ENCODE measurements at regions not wholly inside any gene's neighbourhood (a gene's known extent, or its start where the extent isn't known, plus 50 kb on each side); places are given as distances from the start of the nearest gene placed in this dataset.

DNA sequence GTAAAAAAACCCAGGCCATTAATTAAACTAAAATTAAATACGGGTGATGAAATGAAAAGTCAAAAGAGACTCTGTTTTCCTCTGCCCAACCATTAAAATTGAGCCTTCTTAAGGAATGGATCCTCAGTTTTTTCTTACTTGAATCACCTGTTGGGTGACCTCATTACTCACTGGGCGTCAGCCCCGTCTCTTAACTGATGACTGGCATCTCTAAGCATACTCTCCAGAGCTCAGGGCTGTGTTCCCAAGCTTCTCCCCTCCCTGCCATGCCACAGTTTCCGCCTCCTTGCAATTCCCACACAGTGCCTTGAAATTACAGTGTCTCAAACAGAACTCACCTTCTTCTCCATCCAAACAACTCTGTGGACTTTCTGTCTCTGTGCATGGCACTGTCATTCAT is 421.1 kb upstream of the CELF4 start:
- no peak for DNase-seq (ENCODE audit: low spot score)

DNA sequence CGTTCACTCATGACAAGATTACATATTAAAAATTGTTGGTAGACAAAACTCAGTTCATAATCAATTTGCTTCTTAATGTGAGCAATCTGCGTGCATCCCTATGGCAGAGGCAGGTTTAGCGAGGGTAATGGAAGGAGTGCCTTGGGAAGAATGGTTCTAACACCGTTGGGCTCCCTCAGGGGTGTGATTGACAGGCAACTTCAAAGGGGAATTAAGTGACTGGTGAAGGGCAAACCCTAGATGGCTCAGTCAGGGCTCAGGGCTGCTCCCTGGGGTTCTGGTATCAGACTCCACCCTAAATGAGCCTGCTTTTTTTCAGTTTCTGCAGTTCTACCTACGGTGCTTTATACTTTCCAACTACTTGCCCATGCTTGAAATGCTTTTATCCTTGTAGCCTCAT is 419.5 kb upstream of the CELF4 start:
- no peak for DNase-seq (ENCODE audit: low spot score)

DNA sequence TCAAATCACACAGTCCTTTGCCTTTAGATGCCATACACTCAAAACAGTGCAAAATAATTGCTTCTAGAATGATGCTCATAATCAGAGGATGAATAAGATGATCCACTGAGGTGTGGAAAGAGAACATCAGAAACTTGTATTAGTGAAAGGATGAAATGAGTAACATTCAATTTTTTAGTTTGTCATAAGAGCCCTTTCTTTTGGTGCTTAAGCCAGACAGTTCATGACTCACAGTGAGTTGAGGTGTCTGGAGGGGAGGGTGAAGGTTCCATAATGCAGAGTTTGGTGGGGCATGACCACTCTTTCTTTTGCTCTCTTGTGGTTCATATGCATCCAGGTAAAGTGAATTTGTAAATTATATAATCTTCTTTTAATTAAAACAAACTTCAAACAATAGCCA is 415.0 kb upstream of the CELF4 start:
- no peak for DNase-seq (ENCODE audit: low spot score)

DNA sequence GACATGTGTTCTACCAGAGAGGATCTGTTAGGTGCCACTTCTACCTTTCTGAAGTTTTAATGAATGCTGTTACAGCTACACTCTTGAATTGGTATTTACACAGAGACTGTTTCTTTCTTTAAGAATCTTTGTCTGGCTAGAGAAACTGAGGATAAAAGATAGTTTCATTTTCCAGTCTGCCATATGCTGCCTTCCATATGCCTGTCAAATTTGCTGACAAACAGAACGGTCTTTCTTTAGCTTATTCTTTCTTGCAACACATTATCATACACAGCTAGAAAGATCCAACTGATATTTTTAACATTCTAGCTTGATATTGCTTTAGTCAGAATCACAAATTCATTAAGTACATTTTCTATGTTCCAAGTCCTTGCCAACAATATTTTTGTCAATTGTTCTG is 409.8 kb upstream of the CELF4 start:
- DNase-seq (ENCODE audit: low spot score) = no peak

DNA sequence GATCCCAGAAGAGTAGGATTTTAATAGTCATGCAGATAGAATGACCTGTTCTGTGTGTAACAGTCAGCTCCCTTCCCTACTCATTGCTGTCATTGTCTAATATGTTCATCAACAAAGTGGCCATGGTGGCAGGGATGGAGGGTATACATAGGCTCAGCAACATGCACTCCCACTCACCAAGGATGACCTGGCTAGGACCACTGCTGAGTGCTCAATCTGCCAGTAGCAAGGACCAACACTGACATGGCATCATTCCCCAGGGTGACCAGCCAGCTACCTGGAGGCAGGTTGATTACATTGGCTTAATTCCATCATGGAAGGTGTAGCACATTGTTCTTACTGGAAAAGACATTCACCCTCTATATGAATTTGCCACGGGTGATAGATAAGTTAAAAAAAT is 401.7 kb upstream of the CELF4 start:
- DNase-seq (ENCODE audit: low spot score) = no peak

DNA sequence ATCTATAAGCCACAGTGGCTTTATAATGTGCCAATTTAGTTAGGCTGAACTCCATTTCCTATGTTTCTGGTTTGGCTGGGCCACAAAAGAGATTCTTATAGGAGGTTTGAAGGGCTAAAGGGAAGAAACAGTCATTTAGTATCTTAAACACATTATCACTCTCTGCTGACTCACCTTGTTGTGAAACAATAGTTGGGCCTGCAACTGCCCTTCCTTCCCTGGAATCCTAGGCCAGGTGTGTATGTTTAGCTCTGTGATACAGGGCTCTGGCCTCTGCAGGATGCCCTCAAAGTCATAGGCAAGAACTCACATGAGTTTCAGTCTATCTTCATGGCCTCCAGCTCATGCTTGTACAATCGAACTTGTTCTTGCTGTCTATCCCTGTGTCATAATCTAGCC is 400.0 kb upstream of the CELF4 start:
- no peak for DNase-seq (ENCODE audit: low spot score)

DNA sequence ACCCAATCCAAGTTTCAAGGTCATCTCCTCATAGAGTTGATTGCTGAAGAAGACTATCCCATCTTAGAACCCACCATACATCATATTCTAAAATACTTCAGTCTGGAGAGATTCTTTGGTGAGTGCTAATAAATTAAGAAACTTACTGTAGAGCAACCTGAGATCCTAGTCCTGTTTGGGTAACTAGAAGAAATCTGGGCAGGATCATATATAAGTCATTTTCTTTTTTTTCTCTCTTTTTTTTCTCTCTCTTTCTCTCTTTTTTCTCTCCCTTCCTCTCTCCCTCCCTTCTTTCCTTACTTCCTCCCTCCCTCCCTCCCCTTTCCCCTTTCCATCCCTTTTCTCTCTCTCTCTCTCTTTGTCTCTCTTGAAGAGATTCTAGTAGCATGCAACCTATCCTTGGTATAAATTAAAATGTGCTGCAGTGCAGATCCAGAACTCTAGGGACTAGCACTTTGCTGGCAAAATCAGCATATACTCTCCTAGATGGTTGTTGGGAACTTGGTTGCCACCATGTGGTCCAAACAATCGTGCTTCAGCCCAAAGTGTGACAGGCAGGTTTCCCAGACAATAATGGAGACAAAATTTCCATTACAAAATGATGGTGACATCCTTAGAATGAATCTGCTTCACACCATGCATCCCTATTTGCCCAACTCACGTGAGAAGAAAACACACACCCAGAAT is 399.4 kb upstream of the CELF4 start:
- no peak for DNase-seq (ENCODE audit: low spot score)

DNA sequence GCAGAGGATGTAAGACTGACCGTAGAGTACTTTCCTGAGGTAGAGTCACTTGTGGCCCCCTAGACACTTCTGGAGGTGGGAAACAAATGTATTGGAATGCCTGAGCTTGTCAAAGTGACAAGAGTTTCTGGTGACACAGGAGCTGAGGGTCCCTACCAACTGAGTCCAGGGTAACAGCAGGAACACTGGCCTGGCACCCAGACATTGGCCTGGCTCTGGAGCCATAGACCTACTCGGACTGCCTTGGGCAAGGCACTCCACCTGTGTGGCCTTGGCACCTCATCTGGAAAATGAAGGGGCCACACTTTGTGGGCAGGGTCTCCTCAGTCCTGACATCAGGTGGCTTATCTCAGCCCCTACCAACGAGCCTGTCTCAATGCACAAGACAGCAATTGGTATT is 398.2 kb upstream of the CELF4 start:
- DNase-seq (ENCODE audit: low spot score) = no peak

DNA sequence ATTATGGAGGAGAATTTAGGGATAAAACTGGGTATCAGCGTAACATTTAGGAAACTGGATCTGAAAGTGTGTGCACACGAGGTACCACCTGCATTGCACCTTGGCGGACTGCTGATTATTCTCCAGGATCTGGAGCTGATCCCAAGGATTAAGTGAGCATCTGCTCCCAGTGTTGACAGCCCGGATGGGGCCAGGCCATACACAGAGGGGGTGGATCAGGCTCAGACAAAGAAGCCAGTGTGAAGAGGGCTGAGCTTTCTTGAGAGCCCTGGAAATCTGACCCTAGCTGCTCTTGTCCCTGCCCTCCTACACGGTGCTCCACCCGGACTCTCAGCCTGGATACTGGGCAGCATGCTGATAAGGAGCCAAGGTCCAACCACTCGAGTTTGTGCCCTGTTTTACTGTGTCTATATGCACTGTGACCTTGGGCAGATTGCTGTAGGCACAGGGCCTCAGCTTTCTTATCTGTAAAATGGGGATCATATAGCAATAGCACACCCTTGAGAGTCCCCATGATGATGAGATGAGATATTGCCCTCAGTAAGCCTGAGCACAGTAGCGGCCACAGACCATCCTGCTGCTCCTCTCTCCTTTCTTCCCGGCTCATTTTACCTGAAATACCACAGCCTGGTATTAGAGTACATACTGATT is 396.8 kb upstream of the CELF4 start:
- DNase-seq (ENCODE audit: low spot score) = no peak

DNA sequence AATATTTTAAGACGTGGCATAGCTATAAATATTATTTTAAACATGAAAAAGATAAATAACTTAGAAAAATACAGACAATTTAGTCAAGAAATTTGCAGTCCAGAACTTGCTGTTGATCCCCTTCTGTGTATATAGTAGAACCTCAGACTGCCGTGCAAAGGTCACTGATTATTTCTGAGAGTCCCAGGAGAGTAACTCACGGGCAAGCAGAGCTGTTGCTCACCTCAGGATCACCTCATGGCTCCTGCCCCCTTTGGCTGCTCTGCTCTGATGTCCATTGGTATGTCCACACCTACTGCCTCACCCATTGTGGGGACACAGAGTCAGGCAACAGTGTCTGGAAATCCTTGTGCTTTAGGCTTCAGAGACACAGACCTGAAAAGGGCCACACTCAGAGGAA is 392.9 kb upstream of the CELF4 start:
- no peak for DNase-seq (ENCODE audit: low spot score)

DNA sequence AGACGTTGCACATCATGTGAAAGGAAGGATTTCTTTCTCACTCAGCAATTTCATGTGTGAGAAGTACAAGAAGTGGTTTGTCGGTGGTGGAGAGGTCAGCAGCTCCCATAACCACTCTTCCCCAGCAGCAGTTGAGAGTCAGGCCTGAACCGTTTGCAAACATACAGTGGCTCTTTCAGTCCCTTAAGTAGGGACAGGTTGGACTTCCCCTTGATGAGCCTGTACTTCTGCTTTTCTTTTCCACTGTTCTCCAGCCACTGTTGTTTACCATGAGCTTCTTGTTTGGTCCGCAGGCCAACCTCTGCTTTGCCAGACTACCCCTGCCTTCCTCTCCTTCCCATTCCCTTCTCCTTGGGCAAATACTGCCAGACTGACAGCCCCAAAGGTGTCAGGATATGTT is 391.3 kb upstream of the CELF4 start:
- DNase-seq (ENCODE audit: low spot score) = no peak

DNA sequence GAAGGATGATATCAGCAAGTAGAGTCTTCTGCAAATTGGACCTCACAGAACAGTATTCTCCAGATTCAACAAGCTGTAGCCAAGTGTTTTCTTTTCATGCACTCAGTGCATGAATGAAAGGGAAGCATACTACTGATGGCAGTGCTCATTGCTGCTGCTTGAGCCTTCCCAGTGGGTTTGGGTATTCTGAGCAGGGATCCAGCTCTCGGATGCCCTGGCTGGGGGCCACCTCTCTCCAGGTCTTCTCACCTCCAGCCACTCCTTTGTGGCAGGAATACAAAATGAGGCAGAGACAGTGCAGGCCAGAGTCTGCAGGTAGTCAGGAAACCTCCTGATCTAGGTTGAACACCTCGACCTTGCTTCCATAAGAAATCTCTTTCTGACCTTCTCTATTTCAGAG is 390.4 kb upstream of the CELF4 start:
- DNase-seq (ENCODE audit: low spot score) = no peak

DNA sequence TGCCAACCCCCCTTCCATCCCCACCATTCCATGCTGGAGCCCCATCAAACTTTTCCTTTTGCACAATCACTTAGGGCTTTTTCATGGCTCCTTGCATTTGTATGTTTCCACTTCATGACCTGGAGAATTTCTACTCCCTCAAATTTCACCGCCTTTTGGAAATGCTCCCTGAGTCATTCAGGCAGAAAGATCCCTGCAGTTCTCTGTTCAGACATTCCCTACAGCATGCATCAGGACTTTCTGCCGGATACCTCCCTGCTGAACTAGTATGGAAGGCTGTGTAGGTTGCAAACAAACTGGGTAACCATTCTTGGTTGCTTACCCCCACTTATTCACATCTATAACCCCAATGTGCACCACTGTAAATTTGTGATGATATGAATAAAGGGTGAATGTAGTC is 389.6 kb upstream of the CELF4 start:
- DNase-seq (ENCODE audit: low spot score) = no peak

DNA sequence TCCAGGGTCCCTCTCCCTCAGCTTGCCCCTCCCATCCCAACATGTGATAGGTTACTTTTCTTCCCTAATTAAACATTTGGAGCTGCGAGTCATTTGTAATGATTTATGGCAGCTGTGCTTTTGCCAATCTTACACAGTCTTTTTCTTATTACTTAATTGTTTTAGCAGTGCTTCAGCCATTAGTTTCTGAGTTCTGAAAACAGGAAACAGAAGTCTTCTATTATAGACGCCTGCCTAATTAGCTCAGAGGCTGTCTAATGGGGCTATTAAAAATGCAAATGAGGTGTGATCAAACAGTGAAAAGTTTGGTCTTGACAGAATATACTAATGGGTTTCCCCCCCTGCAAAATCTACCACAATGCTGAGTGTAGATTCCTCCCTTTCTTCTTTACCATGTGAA is 388.3 kb upstream of the CELF4 start:
- DNase-seq (ENCODE audit: low spot score) = no peak

DNA sequence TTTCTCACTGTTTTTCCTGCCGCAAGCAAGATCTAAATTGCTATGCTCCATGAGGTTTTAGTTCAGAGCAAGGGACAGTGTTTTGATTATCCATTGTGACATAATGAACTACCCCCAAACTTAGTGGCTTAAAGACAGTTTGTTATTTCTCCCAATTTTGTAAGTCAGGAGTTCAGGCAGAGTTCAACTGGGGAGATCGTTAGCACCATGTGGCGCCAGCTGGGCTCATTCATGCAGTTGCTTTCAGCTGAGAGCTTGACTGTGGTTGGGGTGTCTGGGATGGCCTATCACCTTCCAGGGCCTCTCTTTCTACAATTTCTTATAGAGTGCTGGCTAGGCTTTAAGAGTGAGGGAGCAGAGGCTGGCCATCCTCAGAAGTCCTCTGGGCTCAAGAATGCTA is 382.9 kb upstream of the CELF4 start:
- DNase-seq (ENCODE audit: low spot score) = no peak

DNA sequence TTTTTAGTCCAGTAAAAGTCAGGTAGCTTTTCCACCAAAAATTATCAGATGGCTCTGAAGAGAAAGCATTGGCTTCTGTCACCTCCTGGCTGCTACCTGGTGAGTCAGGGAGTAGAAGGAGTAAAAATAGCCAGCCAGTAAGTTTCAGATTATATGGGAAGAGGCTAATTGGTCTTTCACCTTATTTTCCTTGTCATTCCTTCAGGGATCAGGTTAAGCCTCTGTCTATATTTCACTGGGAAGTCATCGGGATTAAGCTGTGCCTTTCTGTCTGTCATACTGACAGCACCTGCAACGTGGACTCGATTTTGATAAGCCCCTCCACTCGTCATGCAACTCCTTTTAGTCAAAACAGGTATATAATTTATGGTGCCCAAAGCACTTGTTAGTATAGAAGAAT is 380.7 kb upstream of the CELF4 start:
- no peak for DNase-seq (ENCODE audit: low spot score)

DNA sequence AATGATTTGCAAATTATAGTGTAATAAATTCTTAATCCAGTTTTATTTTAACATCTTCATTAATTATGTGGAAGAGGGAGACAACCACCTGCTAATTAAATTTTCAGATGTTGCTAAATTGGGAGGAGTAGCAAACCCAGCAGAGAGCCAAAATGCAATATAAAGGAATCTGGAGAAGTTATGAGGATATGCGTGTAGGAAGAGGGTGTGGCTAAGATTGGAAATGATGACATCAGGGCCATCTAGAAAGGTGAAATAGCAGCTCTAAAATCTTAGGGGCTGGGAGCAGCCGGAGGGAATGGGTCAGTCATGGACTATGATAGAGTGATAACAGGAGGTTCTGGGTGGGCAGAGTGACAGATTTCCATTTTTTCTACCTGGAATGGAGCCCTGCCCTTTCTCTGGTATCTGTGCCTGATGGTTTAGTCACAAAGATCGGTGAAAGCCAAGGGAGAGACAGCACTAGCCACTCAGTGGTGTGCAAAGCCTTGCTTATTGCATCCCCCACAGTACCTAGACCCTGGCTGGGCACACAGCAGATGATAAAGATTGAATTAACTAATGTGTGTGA is 379.2 kb upstream of the CELF4 start:
- DNase-seq (ENCODE audit: low spot score) = no peak

DNA sequence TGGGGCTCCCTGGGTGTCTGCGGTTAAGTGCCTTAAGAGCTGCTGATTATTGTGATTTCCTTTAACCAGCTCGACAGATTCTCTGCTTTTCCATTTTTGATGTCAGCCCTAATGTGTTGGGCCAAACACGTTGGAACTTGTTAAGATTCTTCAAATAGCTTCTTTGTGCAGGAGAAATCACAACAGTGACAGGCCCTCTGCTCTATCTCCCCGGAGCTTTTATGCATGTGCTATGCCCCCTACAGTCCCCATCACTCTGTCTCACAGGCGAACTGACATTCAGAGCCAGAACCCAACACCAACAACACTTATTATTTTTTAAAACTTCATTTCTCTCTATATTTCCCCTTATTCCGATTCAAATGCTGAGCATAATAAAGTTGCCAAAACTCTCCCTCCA is 371.7 kb upstream of the CELF4 start:
- DNase-seq (ENCODE audit: low spot score) = no peak

DNA sequence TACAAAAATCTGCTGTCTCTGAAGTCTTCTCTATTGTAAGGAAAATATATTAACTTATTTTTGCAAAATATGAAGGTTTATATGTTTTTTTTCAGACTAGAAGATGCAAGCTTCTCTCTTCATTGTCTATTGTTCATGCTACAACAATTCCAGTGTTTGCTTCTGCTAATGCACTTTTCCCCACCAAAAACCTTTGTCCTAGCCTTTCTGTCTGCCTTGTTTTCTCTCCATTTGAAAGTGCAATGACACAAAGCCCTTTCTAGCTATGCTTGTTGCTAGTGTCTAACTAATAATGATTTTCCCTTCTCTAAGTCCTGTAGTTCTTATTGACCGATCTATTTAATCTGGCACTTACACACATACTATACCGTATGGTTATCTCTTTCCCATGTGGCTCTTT is 369.5 kb upstream of the CELF4 start:
- DNase-seq (ENCODE audit: low spot score) = no peak

DNA sequence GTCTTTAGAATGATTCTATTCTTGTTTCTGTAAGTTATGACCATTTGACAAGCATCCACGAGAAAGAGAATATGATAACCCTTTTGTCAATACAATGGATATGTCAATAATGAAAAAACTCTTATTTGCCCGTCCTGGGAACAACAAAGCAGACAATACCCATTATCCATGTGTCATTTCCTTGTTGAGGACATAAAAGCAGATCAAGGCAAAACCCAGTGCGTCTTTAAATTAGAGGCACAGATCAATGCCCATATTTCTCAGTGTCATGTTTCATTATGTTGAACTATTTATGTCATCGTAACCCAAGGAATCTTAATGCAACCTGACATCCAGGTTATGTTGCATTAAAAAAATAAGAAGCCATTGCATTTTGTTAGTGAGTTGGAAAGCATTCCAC is 365.0 kb upstream of the CELF4 start:
- no peak for DNase-seq (ENCODE audit: low spot score)

DNA sequence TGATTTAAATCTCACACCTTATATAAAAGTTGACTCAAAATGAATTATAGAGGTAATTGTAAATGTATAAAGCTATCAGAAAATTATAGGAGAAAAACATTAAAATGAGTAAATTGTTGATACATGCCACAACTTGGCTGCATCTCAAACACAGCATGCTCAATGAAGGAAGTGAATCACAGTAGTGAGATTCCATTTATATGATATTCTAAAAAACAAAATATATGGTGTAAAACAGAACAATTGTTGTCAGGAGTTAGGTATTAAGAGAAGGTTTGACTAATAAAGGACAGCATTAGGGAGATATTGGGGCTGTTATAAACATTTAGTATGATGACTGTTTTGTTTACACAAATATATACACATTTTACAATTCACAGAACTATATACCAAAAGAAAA is 356.6 kb upstream of the CELF4 start:
- no peak for DNase-seq (ENCODE audit: low spot score)

DNA sequence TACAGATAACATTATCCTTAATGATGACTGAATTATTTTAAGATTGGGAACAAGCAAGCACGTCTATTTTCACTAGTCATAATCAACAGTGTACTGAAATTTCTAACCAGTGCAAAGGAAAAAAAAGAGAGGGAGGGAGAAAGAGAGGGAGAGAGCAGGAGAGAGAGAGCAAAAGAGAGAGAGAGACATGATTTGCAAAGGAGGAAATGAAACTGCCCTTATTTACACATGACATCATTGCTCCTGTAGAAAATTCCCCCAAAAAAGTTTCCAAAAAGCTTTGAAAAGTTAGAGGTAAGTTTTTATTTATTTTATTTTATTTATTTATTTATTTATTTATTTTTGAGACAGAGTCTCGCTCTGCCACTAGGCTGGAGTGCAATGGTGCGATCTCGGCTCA is 355.3 kb upstream of the CELF4 start:
- no peak for DNase-seq (ENCODE audit: low spot score)

DNA sequence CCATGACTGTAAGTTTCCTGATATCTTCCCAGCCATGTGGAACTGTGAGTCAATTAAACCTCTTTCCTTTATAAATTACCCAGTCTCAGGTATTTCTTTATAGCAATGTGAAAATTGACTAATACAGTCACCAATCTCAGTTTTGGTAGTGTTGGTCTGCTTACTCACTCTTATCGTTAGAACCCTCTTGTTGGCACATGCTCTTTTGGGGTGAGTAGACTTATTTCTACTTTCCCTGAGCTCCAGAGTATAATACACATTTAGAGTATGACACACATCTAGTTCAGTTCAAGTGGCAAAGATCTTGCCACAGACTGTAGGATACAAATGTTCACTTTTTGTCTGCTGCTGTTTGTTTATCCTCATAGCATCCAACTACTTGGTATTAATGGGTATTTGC is 347.5 kb upstream of the CELF4 start:
- no peak for DNase-seq (ENCODE audit: low spot score)

DNA sequence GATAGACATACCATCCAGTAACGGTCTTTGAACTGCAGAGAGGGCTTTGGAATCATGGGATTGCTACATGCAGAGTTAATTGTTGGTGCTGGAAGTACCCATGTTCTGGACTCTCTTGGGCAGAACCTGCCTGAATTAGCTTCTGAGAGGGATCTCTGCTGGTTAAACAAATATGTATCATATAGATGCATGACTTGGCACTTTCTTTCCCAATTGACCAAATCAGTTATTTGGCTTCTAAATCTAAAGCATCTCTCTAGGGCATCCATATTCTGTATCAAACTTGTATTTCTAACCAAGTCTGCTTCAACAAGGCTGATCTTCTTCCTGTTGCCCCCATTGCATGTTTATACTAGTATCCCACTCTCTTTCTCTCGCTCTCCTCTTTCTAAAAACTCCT is 336.7 kb upstream of the CELF4 start:
- no peak for DNase-seq (ENCODE audit: low spot score)
